H1 (cell line): ENCODE measurements at regions not wholly inside any gene's neighbourhood (a gene's known extent, or its start where the extent isn't known, plus 50 kb on each side); places are given as distances from the start of the nearest gene placed in this dataset.

Experiments
- CTCF ChIA-PET: fragments of 300-600 bp; sonication (Branson Sonifier 250); formaldehyde crosslinking; loops from one replicate; lab custom pipeline; 2021; ENCODE audit not compliant: partially characterized antibody; lab: Charles Lee
- POLR2A ChIA-PET: fragments of 300-600 bp; sonication (Branson Sonifier 250); formaldehyde crosslinking; loops from one replicate; lab custom pipeline; 2021; ENCODE audit warnings: inconsistent platforms; ENCODE audit not compliant: partially characterized antibody; lab: Charles Lee
- DNase-seq, 2 experiments: peaks; one replicate each; pipeline versions ENCODE4 v3.0.0 to v3.0.0-alpha.2; 2010 to 2022; ENCODE audit warnings: low spot score in 2 of 2, low read depth in 1 of 2, mixed read lengths in 1 of 2
- FAIRE-seq: peaks from 2 replicates; lab custom pipeline; 2011; peaks lifted over from hg19 to GRCh38; lab: Jason Lieb, UNC
- H2AFZ ChIP-seq: 2 replicates; pipeline ENCODE4 v1.8.1; 2012; ENCODE audit warnings: low read length, inconsistent platforms
- H2AK5ac ChIP-seq: 2 replicates; pipeline ENCODE4 v1.6.1; 2013; ENCODE audit warnings: low read depth, low read length
- H2BK120ac ChIP-seq: replicated peaks from 2 replicates; pipeline ENCODE3; 2013; ENCODE audit warnings: low read depth, low read length, inconsistent platforms
- H2BK12ac ChIP-seq: 2 replicates; pipeline ENCODE4 v1.6.1; 2013; ENCODE audit warnings: low read depth, low read length
- H2BK15ac ChIP-seq: 2 replicates; pipeline ENCODE4 v1.6.1; 2013; ENCODE audit warnings: low read length
- H2BK20ac ChIP-seq: 2 replicates; pipeline ENCODE4 v1.6.1; 2013; ENCODE audit warnings: low read length
- H2BK5ac ChIP-seq: 2 replicates; pipeline ENCODE4 v1.6.1; 2013; ENCODE audit warnings: low read depth, low read length
- H3K14ac ChIP-seq: 2 replicates; pipeline ENCODE4 v1.6.1; 2013; ENCODE audit warnings: inconsistent platforms; ENCODE audit not compliant: insufficient read length
- H3K18ac ChIP-seq: 2 replicates; pipeline ENCODE4 v1.6.1; 2013; ENCODE audit warnings: low read length; ENCODE audit errors: extremely low read depth
- H3K23ac ChIP-seq: 2 replicates; pipeline ENCODE4 v1.6.1; 2013; ENCODE audit warnings: inconsistent platforms; ENCODE audit not compliant: insufficient read length
- H3K23me2 ChIP-seq: 2 replicates; pipeline ENCODE4 v1.6.1; 2013; ENCODE audit warnings: low read depth, low read length
- H3K27ac ChIP-seq: 2 replicates; pipeline ENCODE4 v1.6.1; 2011; ENCODE audit warnings: low read depth, low read length, inconsistent platforms
- H3K27me3 ChIP-seq, 4 experiments: replicated peaks in 1 of 4; 1 replicate in 1 of 4; 2 replicates in 3 of 4; pipeline versions ENCODE4 v1.6.1 to v1.8.1; 2011 to 2013; ENCODE audit warnings: low read length in 3 of 4, mild to moderate bottlenecking in 3 of 4, inconsistent platforms in 2 of 4, mixed read lengths in 2 of 4, moderate library complexity in 1 of 4; ENCODE audit not compliant: control insufficient read depth in 3 of 4, insufficient read depth in 3 of 4; ENCODE audit errors: extremely low read depth in 1 of 4
- H3K36me3 ChIP-seq, 4 experiments: 2 replicates each; pipeline versions ENCODE4 v1.6.1 to v1.8.1; 2011 to 2013; ENCODE audit warnings: mild to moderate bottlenecking in 4 of 4, low read length in 3 of 4, moderate library complexity in 2 of 4, control low read depth in 1 of 4, inconsistent platforms in 1 of 4; ENCODE audit not compliant: insufficient read depth in 4 of 4, control insufficient read depth in 2 of 4
- H3K4ac ChIP-seq: replicated peaks from 2 replicates; pipeline ENCODE3; 2013; ENCODE audit warnings: low read length, low read depth, mixed read lengths, inconsistent platforms; ENCODE audit not compliant: insufficient read length
- H3K4me1 ChIP-seq, 4 experiments: replicated peaks in 1 of 4; 1 replicate in 1 of 4; 2 replicates in 3 of 4; pipeline versions ENCODE4 v1.6.1 to v1.8.1; 2011 to 2013; ENCODE audit warnings: low read length in 3 of 4, inconsistent platforms in 2 of 4, mixed read lengths in 1 of 4; ENCODE audit not compliant: insufficient read depth in 4 of 4, control insufficient read depth in 3 of 4
- H3K4me2 ChIP-seq, 2 experiments: 2 replicates each; pipeline versions ENCODE4 v1.6.1 to v1.8.1; 2011 to 2013; ENCODE audit warnings: low read depth in 2 of 2, low read length in 2 of 2, control low read depth in 1 of 2, inconsistent platforms in 1 of 2, mild to moderate bottlenecking in 1 of 2; ENCODE audit not compliant: insufficient read depth in 1 of 2
- H3K4me3 ChIP-seq, 4 experiments: fragments of 200-600, 300-600 bp in 1 of 4; sonication (generic), shearing (Covaris generic), sonication (Bioruptor Twin) in 1 of 4; 2 replicates each; pipeline versions ENCODE4 v1.5.1 to v1.8.1; 2011 to 2016; ENCODE audit warnings: low read length in 4 of 4, low read depth in 3 of 4, control low read depth in 2 of 4, inconsistent platforms in 2 of 4, mild to moderate bottlenecking in 2 of 4, mixed read lengths in 1 of 4, moderate library complexity in 1 of 4; ENCODE audit not compliant: insufficient read depth in 2 of 4; ENCODE audit errors: extremely low read depth in 1 of 4
- H3K56ac ChIP-seq: replicated peaks from 2 replicates; pipeline ENCODE3; 2013; ENCODE audit warnings: low read depth, mild to moderate bottlenecking, mixed read lengths, low read length, inconsistent platforms; ENCODE audit not compliant: insufficient read length
- H3K79me1 ChIP-seq: 2 replicates; pipeline ENCODE4 v1.6.1; 2013; ENCODE audit warnings: low read depth, low read length, control low read depth
- H3K79me2 ChIP-seq, 2 experiments: 2 replicates each; pipeline versions ENCODE4 v1.6.1 to v1.8.1; 2012 to 2013; ENCODE audit warnings: low read length in 2 of 2, mild to moderate bottlenecking in 2 of 2, inconsistent platforms in 1 of 2; ENCODE audit not compliant: insufficient read depth in 2 of 2, control insufficient read depth in 1 of 2
- H3K9ac ChIP-seq, 4 experiments: replicated peaks in 1 of 4; 1 replicate in 1 of 4; 2 replicates in 3 of 4; pipeline versions ENCODE4 v1.6.1 to v1.8.1; 2011 to 2013; ENCODE audit warnings: low read depth in 3 of 4, low read length in 3 of 4, control low read depth in 2 of 4, mild to moderate bottlenecking in 2 of 4, moderate library complexity in 2 of 4, inconsistent platforms in 1 of 4; ENCODE audit errors: extremely low read depth in 1 of 4
- H3K9me3 ChIP-seq, 2 experiments: 2 replicates each; pipeline versions ENCODE4 v1.6.1 to v1.8.1; 2012 to 2013; ENCODE audit warnings: mild to moderate bottlenecking in 2 of 2, moderate library complexity in 2 of 2, control low read depth in 1 of 2, inconsistent platforms in 1 of 2, low read depth in 1 of 2, low read length in 1 of 2, mixed read lengths in 1 of 2; ENCODE audit not compliant: insufficient read depth in 2 of 2
- H4K20me1 ChIP-seq, 2 experiments: replicated peaks in 1 of 2; 2 replicates each; pipeline versions ENCODE3 to v1.8.1; 2011 to 2013; ENCODE audit warnings: inconsistent platforms in 2 of 2, low read length in 2 of 2, mild to moderate bottlenecking in 1 of 2; ENCODE audit not compliant: insufficient read depth in 2 of 2, control insufficient read depth in 1 of 2
- H4K5ac ChIP-seq: 2 replicates; pipeline ENCODE4 v1.6.1; 2013; ENCODE audit warnings: low read length, low read depth, mixed read lengths, inconsistent platforms; ENCODE audit not compliant: insufficient read length
- H4K8ac ChIP-seq: 2 replicates; pipeline ENCODE4 v1.8.0; 2013; ENCODE audit warnings: mild to moderate bottlenecking, moderate library complexity, low read length, inconsistent platforms; ENCODE audit not compliant: insufficient read depth; ENCODE audit errors: extremely low read depth
- H4K91ac ChIP-seq: replicated peaks from 2 replicates; pipeline ENCODE3; 2013; ENCODE audit warnings: low read length, mixed read lengths, inconsistent platforms; ENCODE audit not compliant: insufficient read length
- ASH2L ChIP-seq: fragments of 200-600, 300-600 bp; sonication (generic); IDR thresholded peaks from one replicate; pipeline ENCODE4 v1.7.1; 2017; ENCODE audit warnings: low read length
- BACH1 ChIP-seq: IDR thresholded peaks from 2 replicates; pipeline ENCODE4 v1.6.1; 2012; ENCODE audit warnings: low read length, improper control_type of control experiment
- BCL11A ChIP-seq, 2 experiments: IDR thresholded peaks; one replicate each; pipeline ENCODE4 v1.6.1; 2011; ENCODE audit warnings: low read depth in 2 of 2, low read length in 2 of 2, mild to moderate bottlenecking in 2 of 2
- CBX8 ChIP-seq: fragments of 300-800, 300-1000 bp; sonication (generic); IDR thresholded peaks from 2 replicates; pipeline ENCODE4 v1.7.1; 2016; ENCODE audit warnings: low read depth, low read length, borderline replicate concordance
- CHD1 ChIP-seq: IDR thresholded peaks from 2 replicates; pipeline ENCODE4 v1.6.1; 2012; ENCODE audit warnings: low read depth, low read length, improper control_type of control experiment
- CREB1 ChIP-seq: IDR thresholded peaks from 2 replicates; pipeline ENCODE4 v1.6.1; 2012; ENCODE audit warnings: inconsistent platforms
- CTBP2 ChIP-seq: IDR thresholded peaks from 2 replicates; pipeline ENCODE4 v1.7.0; 2011; ENCODE audit warnings: borderline replicate concordance, mild to moderate bottlenecking, moderate library complexity, mixed read lengths, low read length; ENCODE audit not compliant: insufficient read depth, insufficient read length
- NRF1 ChIP-seq: IDR thresholded peaks from 2 replicates; pipeline ENCODE4 v1.6.1; 2011; ENCODE audit warnings: mild to moderate bottlenecking, low read depth, low read length, improper control_type of control experiment
- POLR2AphosphoS5 ChIP-seq: IDR thresholded peaks from 2 replicates; pipeline ENCODE4 v1.6.1; 2011; ENCODE audit warnings: low read depth, low read length
- RXRA ChIP-seq: IDR thresholded peaks from 2 replicates; pipeline ENCODE4 v1.6.1; 2011; ENCODE audit warnings: low read depth, mild to moderate bottlenecking, low read length, moderate library complexity; ENCODE audit not compliant: insufficient read depth
- SIRT6 ChIP-seq: IDR thresholded peaks from one replicate; pipeline ENCODE4 v1.7.1; 2012; ENCODE audit warnings: low read length, inconsistent platforms
- SP1 ChIP-seq: IDR thresholded peaks from 2 replicates; pipeline ENCODE4 v1.6.1; 2011; ENCODE audit warnings: low read depth, low read length
- SUZ12 ChIP-seq: fragments of 200-600 bp; sonication (generic); IDR thresholded peaks from 2 replicates; pipeline ENCODE4 v1.6.1; 2012; ENCODE audit warnings: mild to moderate bottlenecking, inconsistent platforms, low read length, moderate library complexity, mixed read lengths
- WGBS, 2 experiments: shearing (Covaris generic) in 1 of 2; methylation state at CpG; one replicate each; pipeline versions ENCODE4 v1.1.6 to v1.1.7; 2013 to 2015; ENCODE audit warnings: low lambda C conversion rate in 2 of 2, mixed read lengths in 2 of 2, inconsistent platforms in 1 of 2, low coverage in 1 of 2, missing lambda C conversion rate in 1 of 2; ENCODE audit not compliant: insufficient replicate concordance in 2 of 2, insufficient coverage in 1 of 2, insufficient read length in 1 of 2; ENCODE audit errors: extremely low coverage in 1 of 2, missing lambda C conversion rate in 1 of 2; 5-methylcytosine and 5-hydroxymethylcytosine counted together

GRCh38 chr6:82553863-82554531 is 190.4 kb downstream of the TPBG start:
- no peak overlapping the region for H3K27ac ChIP-seq
- H2AK5ac ChIP-seq: no peak overlapping the region
- no peak overlapping the region for H2BK120ac ChIP-seq
- no peak overlapping the region for H2BK20ac ChIP-seq
- ChIA-PET CTCF (no interaction called here), POLR2A (no interaction called here)
- no peak overlapping the region for H3K14ac ChIP-seq
- no peak for DNase-seq
- no peak overlapping the region for H3K9ac ChIP-seq
- no peaks in the 10 kb centered on the region for H3K27me3 ChIP-seq
- no peak overlapping the region for H3K4me2 ChIP-seq
- H3K56ac ChIP-seq: no peak overlapping the region
- H2BK15ac ChIP-seq: no peak overlapping the region
- 84% methylated on average over 2 of the region's 2 CpGs; no CpG with 5 or more reads in 1 of the 2 experiments for WGBS, 2 experiments
- no peak overlapping the region for H4K8ac ChIP-seq
- H2AFZ ChIP-seq: no peak overlapping the region
- H3K4me1 ChIP-seq: no peaks in the 10 kb centered on the region
- no peak overlapping the region for H3K4me3 ChIP-seq
- H3K36me3 ChIP-seq: no peaks in the 10 kb centered on the region
- no peaks in the 10 kb centered on the region for H3K79me2 ChIP-seq
- no peak overlapping the region for H2BK12ac ChIP-seq
- H4K20me1 ChIP-seq: no peaks in the 10 kb centered on the region
- no peaks in the 10 kb centered on the region for H3K79me1 ChIP-seq
- H3K18ac ChIP-seq: no peak overlapping the region
- no peak overlapping the region for H4K5ac ChIP-seq
- H3K4ac ChIP-seq: no peak overlapping the region
- TF ChIP-seq CBX8 (no peak), RXRA (no peak), CTBP2 (no peak), SIRT6 (no peak), CREB1 (no peak), SUZ12 (no peak), ASH2L (no peak), BACH1 (no peak), SP1 (no peak), CHD1 (no peak), POLR2AphosphoS5 (no peak), NRF1 (no peak), BCL11A (IDR thresholded peaks at IDR 0.05; ENCODE audit: low read depth in 2 of 2, low read length in 2 of 2) (no peak)
- H3K23ac ChIP-seq: no peak overlapping the region
- no peak overlapping the region for H4K91ac ChIP-seq
- H2BK5ac ChIP-seq: no peak overlapping the region
- FAIRE-seq: no peak
- no peaks in the 10 kb centered on the region for H3K23me2 ChIP-seq
- no peaks in the 10 kb centered on the region for H3K9me3 ChIP-seq
